ENCODE measurements at regions not wholly inside any gene's neighbourhood (a gene's known extent, or its start where the extent isn't known, plus 50 kb on each side); places are given as distances from the start of the nearest gene placed in this dataset.

DNA sequence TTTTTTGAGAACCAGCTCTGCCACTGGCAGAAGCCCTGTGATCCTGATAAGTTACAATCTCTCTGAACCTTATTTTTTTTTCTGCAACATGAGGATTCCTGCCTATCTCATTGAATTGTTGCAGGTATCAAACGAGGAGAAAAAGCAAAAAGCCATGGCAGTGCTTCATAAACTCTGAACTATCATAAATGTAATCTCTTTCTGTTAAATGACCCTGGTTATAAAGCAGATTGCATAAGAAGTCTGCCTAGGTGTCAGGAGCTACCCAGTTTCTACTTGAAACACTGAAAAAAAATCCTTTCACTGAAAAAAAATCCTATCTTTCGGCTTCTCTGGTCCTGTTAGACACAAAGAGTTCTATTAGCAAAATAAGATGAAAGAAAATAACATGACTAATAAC, 172.7 kb downstream of the FAM43A start:
- H3K4me1 Mint-ChIP-seq (ENCODE audit: unreplicated experiment), result peaks cover 12% of the 10 kb centered on the region
- no peak overlapping the region for H3K27ac Mint-ChIP-seq (ENCODE audit: unreplicated experiment)
- no peaks in the 10 kb centered on the region for H3K36me3 Mint-ChIP-seq (ENCODE audit: low read depth, unreplicated experiment)
- no peak for DNase-seq (ENCODE audit: low spot score)
- peaks cover 4% of the 10 kb centered on the region for H3K27me3 Mint-ChIP-seq (ENCODE audit: unreplicated experiment)
- no peaks in the 10 kb centered on the region for H3K9me3 Mint-ChIP-seq (ENCODE audit: unreplicated experiment)
- no peak overlapping the region for H3K4me3 Mint-ChIP-seq (ENCODE audit: unreplicated experiment)
- TF ChIP-seq, protein P1, sequence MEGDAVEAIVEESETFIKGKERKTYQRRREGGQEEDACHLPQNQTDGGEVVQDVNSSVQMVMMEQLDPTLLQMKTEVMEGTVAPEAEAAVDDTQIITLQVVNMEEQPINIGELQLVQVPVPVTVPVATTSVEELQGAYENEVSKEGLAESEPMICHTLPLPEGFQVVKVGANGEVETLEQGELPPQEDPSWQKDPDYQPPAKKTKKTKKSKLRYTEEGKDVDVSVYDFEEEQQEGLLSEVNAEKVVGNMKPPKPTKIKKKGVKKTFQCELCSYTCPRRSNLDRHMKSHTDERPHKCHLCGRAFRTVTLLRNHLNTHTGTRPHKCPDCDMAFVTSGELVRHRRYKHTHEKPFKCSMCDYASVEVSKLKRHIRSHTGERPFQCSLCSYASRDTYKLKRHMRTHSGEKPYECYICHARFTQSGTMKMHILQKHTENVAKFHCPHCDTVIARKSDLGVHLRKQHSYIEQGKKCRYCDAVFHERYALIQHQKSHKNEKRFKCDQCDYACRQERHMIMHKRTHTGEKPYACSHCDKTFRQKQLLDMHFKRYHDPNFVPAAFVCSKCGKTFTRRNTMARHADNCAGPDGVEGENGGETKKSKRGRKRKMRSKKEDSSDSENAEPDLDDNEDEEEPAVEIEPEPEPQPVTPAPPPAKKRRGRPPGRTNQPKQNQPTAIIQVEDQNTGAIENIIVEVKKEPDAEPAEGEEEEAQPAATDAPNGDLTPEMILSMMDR (IDR thresholded peaks at IDR 0.05; ENCODE audit: unreplicated experiment), result no peak

DNA sequence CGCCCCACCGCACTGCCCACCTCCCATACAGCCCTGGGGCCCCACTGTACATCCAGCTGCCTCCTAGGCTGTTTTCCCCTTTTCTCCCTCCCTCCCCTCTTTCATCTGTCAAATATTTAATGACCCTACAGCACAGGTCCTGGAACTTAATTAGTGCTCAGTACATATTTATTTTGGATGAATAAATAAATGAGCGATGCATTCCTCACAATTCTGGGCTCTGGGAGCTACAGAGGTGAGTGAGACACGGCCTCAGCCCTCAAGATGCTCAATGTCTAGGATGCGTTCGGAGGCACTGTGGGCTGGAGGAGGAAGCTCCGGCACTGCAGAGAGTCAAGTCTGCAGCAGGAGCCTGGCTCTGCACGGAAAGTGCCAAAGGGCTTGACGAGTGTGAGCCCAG, 175.0 kb downstream of the FAM43A start:
- DNase-seq (ENCODE audit: low spot score), result no peak
- Mint-ChIP-seq H3K4me3 (ENCODE audit: unreplicated experiment) (no peak overlapping the region), H3K9me3 (ENCODE audit: unreplicated experiment) (no peaks in the 10 kb centered on the region), H3K36me3 (ENCODE audit: low read depth, unreplicated experiment) (no peaks in the 10 kb centered on the region), H3K27me3 (ENCODE audit: unreplicated experiment) (peaks cover 4% of the 10 kb centered on the region), H3K4me1 (ENCODE audit: unreplicated experiment) (peaks cover 24% of the 10 kb centered on the region), H3K27ac (ENCODE audit: unreplicated experiment) (no peak overlapping the region)
- TF ChIP-seq, protein P1 (IDR thresholded peaks at IDR 0.05; ENCODE audit: unreplicated experiment), result no peak

DNA sequence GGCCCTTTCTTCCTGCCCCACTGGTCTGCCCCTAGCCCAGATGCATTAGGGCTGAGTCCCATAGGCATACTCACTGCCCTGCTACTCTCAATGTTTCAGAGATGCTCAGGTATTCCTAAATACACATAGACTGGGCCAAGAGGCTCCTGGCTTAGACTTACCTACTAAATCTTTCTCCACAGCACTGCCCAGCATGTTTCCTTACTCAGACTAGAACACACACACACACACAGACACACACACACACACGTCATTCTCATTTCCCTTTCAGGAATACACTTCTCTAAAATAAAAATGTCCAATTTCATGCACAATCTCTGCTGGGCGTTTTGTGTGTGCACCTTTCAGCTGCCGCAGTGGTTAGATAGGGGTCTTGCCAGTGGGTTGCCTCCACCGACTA, 175.7 kb downstream of the FAM43A start:
- H3K27me3 Mint-ChIP-seq (ENCODE audit: unreplicated experiment), result peaks cover 4% of the 10 kb centered on the region
- TF ChIP-seq, protein P1 (IDR thresholded peaks at IDR 0.05; ENCODE audit: unreplicated experiment), result no peak
- DNase-seq (ENCODE audit: low spot score), result no peak
- H3K4me3 Mint-ChIP-seq (ENCODE audit: unreplicated experiment), result no peak overlapping the region
- peaks cover 30% of the 10 kb centered on the region for H3K4me1 Mint-ChIP-seq (ENCODE audit: unreplicated experiment)
- H3K27ac Mint-ChIP-seq (ENCODE audit: unreplicated experiment), result no peak overlapping the region
- H3K9me3 Mint-ChIP-seq (ENCODE audit: unreplicated experiment), result no peaks in the 10 kb centered on the region
- H3K36me3 Mint-ChIP-seq (ENCODE audit: low read depth, unreplicated experiment), result no peaks in the 10 kb centered on the region

DNA sequence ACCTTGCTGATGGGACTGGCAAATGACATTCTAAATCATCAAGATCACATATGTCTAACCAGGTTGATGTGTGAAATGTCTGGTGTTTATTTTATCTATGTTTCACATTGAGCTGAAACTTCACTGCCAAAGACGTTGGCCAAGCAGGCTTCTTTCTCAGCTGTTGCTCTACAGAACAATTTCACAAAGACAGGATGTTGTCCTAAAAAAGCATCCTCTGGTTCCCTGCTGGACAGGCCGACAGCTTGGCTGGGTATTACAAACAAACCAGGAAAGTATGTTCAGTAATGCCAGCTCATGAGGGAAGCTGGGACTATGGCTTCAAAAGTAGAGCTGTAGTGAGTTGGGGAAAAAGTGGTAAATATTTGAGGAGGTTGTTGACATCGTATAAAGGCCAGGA, 179.4 kb downstream of the FAM43A start:
- TF ChIP-seq, protein P1 (IDR thresholded peaks at IDR 0.05; ENCODE audit: unreplicated experiment), result no peak
- Mint-ChIP-seq H3K36me3 (ENCODE audit: low read depth, unreplicated experiment) (no peaks in the 10 kb centered on the region), H3K9me3 (ENCODE audit: unreplicated experiment) (no peaks in the 10 kb centered on the region), H3K27me3 (ENCODE audit: unreplicated experiment) (peaks cover 4% of the 10 kb centered on the region), H3K4me3 (ENCODE audit: unreplicated experiment) (no peak overlapping the region), H3K4me1 (ENCODE audit: unreplicated experiment) (peaks cover 47% of the 10 kb centered on the region), H3K27ac (ENCODE audit: unreplicated experiment) (peak overlapping the region; percentile 51)
- no peak for DNase-seq (ENCODE audit: low spot score)

DNA sequence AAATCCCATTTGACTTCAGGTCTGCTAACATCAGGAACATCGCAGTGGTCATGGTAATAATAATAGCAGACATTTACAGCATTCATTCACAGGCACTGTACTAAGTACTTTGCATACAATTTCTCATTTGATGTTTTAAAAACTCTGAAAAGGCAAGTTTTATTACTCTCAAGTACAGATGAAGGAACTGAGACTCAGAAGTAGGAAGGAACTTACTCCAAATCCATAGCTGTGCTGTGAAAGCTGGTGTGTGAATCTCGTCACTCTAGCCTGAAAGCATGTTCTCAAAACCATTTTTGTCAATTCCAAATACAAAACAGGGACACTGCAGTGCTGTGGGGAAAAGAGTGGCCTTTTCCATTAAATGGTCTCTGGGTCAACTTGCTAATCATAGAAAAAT, 179.9 kb downstream of the FAM43A start:
- Mint-ChIP-seq H3K4me3 (ENCODE audit: unreplicated experiment) (no peak overlapping the region), H3K27ac (ENCODE audit: unreplicated experiment) (peak overlapping the region; percentile 51), H3K9me3 (ENCODE audit: unreplicated experiment) (no peaks in the 10 kb centered on the region), H3K36me3 (ENCODE audit: low read depth, unreplicated experiment) (no peaks in the 10 kb centered on the region), H3K27me3 (ENCODE audit: unreplicated experiment) (peaks cover 4% of the 10 kb centered on the region), H3K4me1 (ENCODE audit: unreplicated experiment) (peaks cover 47% of the 10 kb centered on the region)
- TF ChIP-seq, protein P1 (IDR thresholded peaks at IDR 0.05; ENCODE audit: unreplicated experiment), result no peak
- no peak for DNase-seq (ENCODE audit: low spot score)

Measured in endothelial cell (in vitro differentiated cells).